ENCODE measurements at regions not wholly inside any gene's neighbourhood (a gene's known extent, or its start where the extent isn't known, plus 50 kb on each side); places are given as distances from the start of the nearest gene placed in this dataset.
"Not testable (repeated sequence)": the region's sequence is repeated elsewhere in the genome, so short reads cannot be mapped to it uniquely, and the experiment has no call there.

DNA sequence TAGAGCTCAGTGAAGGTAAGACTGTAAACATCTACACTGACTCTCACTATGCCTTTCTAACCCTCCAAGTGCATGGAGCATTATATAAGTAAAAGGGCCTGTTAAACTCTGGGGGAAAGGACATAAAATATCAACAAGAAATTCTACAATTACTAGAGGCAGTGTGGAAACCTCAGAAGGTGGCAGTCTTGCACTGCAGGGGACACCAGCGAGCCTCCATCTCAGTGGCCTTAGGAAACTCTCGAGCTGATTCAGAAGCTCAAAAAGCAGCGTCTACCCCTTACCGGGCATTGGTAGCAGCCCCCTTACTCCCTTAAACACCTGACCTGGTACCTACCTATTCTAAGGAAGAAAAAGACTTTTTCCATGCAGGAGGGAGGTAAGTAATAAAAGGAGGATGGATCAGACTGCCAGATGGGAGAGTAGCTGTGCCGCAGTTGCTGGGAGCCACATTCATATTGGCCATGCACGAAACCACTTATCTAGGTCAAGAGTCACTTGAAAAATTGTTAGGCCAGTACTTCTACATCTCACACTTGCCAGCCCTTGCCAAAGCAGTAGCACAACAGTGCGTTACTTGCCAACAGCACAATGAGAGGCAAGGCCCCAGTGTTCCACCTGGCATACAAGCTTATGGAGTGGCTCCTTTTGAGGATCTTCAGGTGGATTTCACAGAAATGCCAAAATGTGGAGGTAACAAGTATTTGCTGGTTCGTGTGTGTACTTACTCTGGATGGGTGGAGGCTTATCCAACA is 258.8 kb upstream of the PRKX start:
- TF ChIP-seq, protein P1, sequence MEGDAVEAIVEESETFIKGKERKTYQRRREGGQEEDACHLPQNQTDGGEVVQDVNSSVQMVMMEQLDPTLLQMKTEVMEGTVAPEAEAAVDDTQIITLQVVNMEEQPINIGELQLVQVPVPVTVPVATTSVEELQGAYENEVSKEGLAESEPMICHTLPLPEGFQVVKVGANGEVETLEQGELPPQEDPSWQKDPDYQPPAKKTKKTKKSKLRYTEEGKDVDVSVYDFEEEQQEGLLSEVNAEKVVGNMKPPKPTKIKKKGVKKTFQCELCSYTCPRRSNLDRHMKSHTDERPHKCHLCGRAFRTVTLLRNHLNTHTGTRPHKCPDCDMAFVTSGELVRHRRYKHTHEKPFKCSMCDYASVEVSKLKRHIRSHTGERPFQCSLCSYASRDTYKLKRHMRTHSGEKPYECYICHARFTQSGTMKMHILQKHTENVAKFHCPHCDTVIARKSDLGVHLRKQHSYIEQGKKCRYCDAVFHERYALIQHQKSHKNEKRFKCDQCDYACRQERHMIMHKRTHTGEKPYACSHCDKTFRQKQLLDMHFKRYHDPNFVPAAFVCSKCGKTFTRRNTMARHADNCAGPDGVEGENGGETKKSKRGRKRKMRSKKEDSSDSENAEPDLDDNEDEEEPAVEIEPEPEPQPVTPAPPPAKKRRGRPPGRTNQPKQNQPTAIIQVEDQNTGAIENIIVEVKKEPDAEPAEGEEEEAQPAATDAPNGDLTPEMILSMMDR (IDR thresholded peaks at IDR 0.05; ENCODE audit: low read depth, low read length): not testable (repeated sequence)
- not testable (repeated sequence) for TF ChIP-seq EZH2phosphoT487 (IDR thresholded peaks at IDR 0.05; ENCODE audit: low read depth)

Data from OCI-LY3 (cell line).